ENCODE measurements at regions not wholly inside any gene's neighbourhood (a gene's known extent, or its start where the extent isn't known, plus 50 kb on each side); places are given as distances from the start of the nearest gene placed in this dataset.
A peak's percentile ranks its signal among the peaks of the same experiment; 100 is the strongest.
"Not testable (repeated sequence)": the region's sequence is repeated elsewhere in the genome, so short reads cannot be mapped to it uniquely, and the experiment has no call there.

DNA sequence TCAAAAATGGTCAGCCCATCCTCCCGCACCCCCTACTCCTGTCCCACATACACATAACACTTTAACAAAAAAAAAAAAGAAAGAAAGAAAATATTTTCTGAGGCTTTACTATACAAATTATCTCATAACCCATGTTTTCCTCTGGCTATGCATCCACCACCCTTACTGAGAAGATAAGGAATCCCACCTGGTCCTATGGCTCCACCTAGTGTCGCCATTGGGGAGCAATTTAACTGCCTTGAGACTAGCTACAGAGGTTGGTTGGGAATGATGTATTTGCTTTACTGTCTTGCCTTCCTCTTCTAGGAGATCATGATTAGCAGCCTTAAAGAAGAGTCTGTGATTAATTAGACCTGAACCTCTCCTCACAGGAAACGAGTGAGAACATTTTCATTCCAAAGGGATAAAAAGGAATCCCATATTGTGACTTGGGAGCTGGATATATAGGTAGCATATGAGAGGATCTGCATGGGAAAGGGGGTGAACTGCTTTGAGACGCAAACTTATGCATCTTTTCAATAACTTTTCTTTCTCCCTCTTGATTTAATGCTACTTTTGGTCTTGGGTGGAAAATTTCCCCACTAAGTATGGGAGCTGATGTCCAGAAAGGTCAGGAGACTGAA, 77.7 kb upstream of the SELENOP start:
- DNase-seq, result peak in 1 of 2 donors; percentile 32

DNA sequence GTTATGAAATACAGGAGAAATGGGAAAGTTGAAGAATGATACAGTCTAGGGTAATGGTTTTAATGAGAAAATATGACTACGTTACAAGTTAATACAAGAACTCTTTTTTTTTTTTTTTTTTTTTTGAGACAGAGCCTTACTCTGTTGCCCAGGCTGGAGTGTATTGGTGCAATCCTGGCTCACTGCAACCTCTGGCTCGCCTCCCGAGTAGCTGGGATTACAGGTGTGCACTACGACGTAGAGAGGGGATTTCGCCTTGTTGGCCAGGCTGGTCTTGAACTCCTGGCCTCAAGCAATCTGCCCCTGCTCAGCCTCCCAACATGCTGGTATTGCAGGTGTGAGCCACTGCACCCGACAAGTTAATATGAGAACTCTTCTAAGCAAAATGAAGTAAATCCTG, 77.1 kb upstream of the SELENOP start:
- DNase-seq, result no peak

DNA sequence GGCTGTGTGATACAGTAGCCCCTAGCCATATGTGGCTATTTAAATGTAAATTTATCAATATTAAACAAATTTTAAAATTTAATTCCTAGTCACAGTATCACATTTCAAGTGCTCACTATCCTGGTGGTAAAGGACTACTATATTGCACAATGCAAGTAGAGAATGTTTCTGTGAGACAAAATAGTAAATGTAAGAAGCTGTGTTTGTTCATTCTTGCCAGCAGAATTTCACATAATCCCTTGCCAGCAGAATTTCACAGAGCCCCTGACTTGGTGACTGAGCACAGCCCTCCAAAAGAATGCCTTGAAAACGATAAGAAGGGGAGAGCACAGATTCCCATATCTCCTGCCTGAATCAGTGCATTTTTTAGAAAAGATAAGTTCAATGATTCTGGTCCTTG, 75.9 kb upstream of the SELENOP start:
- no peak for DNase-seq

DNA sequence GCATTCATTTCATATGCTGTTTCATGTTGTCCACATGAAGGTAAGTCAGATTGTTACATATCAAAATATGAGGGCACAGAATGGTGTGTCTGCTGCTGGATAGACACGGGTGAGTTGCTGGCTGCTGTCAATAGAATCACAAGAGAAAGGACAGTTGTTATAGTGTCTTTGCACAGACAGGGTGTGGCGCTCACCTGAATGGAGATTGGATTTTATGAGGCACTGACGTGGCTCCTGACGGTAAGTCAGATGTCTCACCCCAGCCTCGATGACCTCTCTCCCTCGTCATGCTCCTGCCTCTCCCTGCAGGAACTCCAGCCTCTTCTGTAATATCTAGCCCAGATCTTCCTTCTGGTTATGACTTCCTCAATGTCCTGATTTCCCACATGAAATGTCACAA, 75.4 kb upstream of the SELENOP start:
- DNase-seq, result no peak

DNA sequence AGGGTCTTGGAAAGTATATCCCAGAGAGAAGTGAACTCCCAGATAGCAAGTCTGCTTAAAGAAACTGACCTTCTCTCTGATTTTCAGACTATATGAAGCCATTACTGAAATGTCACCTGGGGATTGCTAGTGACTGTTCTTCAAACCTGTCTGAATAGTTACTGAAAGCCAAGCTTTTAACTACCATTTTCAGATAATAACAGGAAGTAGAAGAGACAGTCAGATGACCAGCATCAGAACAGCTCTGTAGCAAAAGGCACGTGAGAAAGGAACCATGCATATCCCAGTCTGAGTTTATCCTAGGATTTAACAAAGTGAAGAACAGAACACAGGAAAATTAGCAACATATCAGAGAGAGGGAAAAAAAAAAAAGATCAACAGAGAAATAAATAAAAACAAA, 74.9 kb upstream of the SELENOP start:
- no peak for DNase-seq

DNA sequence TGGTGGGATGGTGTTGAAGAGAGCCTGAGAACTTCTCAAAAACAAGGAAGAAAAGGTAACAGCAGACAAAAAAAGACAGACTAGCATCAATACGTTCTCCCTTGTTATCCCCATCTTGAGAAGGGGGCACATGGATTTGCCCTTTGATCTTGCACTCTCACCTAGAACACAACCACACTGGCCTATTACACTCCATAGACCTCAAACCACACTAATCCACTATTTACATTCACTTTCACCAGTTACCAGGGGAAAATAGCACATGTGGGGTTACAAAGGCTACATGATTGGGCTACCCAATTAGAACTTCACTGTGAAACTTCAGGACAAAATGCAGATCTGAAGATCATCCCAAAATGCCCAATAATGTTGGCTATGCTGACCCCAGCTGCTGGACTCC, 72.6 kb upstream of the SELENOP start:
- no peak for DNase-seq

DNA sequence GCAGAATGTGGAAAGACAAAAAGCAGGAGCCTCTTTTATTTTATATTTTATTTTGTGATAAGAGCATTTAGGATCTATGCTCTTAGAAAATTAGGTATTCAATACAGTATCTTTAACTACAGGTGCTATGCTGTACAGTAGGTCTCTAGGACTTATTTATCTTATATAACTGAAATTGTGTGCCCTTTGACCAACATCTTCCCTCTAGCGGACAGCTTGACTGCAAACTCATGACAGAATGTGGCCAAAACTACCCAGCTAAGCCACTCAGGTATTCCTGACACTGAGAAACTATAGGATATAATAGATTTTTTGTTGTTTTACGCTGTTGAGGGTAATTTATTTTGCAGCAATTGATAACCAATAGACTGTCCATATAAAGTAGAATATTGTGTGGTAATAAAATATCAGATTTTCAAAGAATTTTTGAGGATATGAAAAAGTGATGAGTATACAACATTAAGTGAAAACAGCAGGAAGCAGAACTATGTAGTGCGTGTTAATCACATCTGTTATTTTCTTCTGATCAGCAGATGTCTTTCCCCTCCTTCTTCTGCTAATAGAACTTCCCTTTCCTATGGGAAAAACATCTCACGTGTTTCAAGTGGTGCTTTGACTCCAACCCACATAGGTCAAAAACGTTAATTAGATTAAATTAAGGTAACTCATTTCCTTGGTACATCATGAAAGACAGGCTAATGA, 69.9 kb upstream of the SELENOP start:
- DNase-seq, result no peak

DNA sequence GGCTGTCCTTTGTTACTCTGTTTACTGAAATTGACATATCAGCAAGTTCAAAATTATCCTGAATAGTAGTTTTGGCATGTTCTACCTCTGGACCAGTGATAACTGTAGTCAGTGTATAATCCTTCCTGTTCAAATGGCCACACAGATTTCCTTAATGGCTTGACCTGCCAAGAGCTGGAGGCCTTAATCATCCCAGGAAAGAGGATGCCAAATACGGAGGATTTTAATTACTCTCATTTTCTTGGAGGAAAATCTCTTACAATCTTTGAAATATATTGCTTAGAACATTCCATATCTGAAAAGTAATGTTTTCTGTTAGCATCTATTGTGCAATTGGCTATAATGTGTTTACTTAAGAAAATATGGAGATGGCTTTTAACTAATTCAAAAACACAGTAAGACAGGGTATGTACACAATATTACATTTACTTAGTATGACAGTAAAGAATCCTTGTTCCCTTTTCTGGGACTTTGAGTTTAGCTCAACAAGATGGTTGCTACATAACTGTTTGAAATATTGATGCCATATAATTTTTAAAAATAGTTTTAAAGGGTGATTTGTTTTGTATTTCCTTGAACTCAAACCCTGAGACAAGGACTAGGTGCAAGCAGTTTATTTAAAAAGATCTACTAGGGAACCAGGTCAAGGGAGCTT, 68.9 kb upstream of the SELENOP start:
- no peak for DNase-seq

DNA sequence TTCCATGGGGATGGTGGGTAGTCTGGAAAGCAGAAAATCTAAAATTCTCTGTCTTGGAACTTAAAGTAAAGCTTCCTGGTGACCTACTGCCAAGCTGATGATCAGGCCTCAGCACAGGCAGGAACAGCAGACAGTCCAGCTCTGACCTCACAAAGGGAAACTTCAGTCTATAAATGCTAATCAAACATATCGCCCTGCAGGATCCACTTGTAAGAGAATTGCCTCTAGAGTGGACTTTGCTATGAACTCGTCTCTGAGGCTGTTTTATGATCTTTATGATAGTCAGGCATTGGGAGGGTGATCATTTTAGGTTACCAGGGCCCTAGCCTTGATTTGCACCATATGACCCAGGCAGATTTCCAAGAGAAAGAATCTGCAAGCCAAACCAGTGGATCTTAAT, 67.6 kb upstream of the SELENOP start:
- no peak for DNase-seq

DNA sequence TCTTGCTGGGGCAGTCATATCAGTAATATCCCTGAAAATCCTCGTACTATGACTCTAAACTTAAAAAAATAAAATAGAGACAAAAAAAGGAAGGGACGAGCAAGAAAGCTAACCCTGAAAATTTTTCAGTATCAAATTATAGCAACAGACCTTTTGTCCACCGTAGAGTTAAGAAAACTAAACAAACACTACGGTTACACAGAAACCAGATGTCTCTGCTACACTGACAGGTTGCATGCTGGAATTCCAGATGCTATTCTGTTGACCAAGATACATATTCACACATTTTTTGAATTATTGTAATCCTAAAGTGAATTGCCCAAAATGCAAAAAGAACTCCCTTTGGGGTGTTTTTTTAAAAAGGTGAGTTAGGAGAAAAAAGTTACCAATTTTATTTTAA, 66.9 kb upstream of the SELENOP start:
- DNase-seq, result no peak

DNA sequence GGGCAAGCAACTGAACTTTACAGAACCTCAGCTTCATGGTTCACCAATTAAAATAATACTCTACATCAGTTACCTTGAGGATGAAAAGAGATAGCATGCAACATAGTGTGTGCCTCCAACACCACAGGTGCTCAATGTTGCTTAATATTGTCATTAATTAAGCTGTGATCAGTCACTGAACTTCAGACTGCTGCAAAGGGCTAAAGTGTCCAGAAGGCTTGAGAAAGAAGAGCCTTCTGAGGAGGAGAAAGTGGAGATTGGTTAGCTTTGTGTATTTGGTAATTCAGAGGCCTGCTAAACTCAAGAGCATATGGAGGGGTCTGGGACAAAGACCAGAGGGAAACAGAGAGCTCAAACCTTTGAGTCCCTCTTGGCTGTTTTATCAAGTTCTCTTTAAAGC, 66.3 kb upstream of the SELENOP start:
- no peak for DNase-seq

DNA sequence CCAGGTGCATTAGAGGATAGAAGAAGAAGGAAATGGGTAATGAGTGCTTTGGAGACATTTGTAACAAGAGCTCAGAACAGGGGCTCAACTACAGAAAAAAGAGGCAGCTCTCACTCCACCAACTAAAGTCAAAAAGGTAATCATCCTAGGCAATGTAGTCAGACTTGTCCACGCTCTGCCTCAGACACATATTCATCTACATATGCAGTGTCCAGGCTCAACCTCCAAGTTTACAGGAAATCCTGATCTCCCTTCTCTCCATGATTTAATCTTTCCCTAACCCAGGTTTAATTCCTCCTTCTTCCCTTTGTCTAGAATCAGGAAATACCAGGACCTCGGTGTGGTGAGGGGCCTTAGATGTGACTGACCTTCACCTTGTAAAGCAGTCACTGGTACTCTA, 65.7 kb upstream of the SELENOP start:
- no peak for DNase-seq

DNA sequence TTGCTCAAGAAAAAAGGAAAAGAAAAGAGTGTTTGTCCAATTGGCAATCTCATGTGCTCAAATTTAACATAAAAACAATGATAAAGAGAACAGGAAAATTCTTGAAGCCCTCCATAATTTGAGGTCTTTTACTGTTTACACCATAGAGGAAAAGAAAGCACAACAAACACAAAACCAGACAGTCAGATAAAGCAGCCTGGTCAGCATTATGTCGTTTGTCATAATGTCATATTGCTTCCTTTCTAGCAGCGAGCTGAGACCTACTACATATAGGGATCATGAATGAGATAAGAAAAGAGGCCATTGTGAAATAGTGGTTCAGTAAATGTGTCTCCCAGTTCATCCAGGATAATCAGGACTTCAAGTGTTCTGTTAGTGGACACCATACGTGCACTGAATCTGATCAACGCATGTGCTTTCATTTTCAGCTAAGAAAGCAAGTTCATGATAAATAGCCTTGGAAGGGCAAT, 64.7 kb upstream of the SELENOP start:
- DNase-seq, result no peak

DNA sequence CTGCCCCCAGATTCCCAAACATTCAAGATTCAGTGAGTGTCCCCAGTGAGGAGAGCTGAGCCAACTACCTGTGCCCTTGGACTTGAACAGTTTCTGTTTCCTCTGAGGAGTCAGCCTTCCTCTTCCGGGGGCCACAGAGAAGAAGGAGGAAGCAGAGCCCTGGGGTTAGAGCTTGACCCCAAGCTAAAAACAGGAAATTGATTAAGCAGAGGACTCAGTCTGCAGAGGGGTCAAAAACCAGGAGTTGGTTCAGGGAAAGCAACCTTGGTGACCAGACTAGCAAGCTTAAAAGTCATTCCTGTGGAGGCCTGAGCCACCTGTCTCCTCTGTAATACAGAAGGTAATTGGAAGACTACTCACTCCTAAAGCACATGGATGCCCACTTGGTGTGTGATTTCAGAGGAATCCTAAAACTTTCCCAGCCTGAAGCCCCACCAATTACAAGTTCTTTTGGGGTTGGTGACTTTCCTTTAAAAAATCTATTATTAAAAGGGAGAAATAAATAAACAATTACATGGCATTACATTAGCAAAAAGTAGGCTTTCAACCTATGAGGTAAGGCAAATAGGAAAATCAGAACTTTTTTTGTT, 64.2 kb upstream of the SELENOP start:
- no peak for DNase-seq

DNA sequence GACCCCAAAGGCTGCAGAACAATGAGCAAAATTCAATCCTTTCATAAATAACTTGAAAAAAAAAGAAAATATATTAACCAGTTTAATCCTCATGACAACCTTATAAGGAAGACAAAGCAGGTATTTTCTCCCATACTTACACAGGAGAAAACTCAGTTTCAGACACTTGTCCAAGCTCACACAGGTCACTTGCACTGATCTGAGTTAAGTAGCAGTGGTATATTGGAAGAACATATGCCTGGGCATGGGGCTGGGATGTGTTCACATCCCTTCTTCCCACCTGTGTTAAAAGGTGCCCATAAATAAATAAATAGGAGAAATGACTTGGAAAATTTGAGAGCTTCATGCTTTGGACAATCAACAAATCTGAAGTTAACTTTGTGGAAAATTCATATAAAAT, 63.5 kb upstream of the SELENOP start:
- no peak for DNase-seq

DNA sequence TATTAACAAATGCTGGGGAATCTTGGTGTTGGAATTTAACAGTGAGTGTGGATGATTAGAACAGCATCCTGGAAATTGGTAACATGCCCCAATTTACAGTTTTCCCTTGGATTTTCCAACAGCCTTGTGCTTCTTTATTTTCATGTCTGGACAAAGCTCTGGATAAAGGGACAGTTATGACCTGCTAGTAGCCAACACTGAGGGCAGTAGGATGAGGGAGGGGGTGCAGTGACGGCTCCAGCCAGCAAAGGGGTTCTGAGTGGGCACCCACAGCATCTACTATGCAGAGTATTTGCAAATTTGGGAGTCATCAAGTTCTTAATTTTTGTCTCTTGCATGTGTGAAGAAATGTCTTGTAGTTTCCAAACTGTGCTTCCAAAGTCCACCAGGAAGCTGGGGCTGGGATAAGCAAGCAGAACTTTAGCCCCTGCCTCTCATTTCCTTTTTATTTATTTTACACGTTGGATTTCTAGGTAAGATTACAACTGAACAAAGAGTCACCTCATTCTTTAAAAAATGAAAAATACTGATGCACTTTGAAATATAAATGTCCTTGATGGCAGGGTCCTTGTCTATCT, 63.0 kb upstream of the SELENOP start:
- DNase-seq, result no peak

DNA sequence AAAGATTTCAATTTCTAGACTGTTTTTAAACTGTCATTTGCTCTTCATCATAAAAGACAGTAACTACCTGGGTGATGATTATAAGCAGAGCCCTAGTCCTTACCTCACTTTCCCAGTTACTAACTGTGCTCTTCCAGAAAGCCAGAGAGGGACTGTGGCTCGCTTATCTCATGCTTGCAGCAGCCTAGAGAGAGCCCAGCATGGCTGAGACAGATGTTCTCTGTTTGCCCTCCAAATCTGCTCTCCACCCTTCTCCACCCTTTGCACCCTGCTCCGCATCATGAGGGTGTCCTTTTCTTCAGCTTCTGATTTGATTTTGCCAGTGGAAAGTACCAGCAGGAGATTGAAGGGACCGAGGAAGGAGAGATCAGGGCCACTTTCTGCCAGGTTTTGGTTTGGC, 61.2 kb upstream of the SELENOP start:
- DNase-seq, result no peak

DNA sequence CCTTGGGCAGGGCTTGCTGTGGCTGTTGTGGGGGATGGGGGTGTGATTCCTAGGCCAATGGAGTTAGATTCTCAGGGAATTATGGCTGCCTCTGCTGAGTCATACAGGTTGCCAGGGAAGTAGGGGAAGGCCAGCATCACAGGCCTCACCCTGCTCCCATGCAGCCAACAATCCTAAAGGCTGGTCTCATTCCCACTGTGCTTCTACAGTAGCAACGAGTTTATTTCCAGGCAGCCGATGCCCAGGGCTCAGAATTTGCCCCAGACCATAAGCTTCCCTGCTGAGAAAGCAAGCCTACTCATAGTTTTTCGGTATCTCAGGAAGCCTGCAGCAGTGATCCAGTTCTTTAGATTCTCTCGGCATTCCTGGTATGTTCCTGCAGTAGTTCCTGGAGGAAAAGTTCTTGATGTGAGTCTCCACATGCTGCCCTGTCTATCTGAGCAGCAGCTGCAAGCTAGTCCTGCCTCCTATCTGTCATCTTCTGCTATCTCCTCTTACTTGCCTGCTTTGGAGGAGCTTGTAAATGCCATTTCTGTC, 59.3 kb upstream of the SELENOP start:
- no peak for DNase-seq

DNA sequence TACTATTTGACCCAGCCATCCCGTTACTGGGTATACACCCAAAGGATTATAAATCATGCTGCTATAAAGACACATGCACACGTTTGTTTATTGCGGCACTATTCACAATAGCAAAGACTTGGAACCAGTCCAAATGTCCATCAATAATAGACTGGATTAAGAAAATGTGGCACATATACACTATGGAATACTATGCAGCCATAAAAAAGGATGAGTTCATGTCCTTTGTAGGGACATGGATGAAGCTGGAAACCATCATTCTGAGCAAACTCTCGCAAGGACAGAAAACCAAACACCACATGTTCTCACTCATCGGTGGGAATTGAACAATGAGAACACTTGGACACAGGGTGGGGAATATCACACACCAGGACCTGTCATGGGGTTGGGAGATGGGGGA, 56.7 kb upstream of the SELENOP start:
- DNase-seq, result not testable (repeated sequence)

DNA sequence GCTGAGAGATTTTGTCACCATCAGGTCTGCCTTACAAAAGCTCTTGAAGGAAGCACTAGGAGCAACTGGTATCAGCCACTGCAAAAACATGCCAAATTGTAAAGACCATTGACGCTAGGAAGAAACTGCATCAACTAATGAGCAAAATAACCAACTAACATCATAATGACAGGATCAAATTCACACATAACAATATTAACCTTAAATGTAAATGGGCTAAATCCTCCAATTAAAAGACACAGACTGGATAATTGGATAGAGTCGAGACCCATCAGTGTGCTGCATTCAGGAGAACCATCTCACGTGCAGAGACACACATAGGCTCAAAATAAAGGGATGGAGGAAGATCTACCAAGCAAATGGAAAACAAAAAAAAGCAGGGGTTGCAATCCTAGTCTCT, 53.1 kb upstream of the SELENOP start:
- not testable (repeated sequence) for DNase-seq
